NCI-H82 treated with DMSO at 0.1 percent for 48 hours (cell line): ENCODE measurements at regions not wholly inside any gene's neighbourhood (a gene's known extent, or its start where the extent isn't known, plus 50 kb on each side); places are given as distances from the start of the nearest gene placed in this dataset.

ENCODE experiments used
- DNase-seq: peaks from one replicate; lab custom pipeline; 2025; ENCODE audit not compliant: unreplicated experiment; lab: John Stamatoyannopoulos, UW

- DNase-seq, result no peak
These were observed 579.0 kb downstream of the EPHA7 start for GRCh38 chr6:92840246-92840930.

- DNase-seq, result no peak
These were observed 590.6 kb downstream of the EPHA7 start for GRCh38 chr6:92828788-92829187.

GRCh38 chr6:92827104-92827503 lies 592.3 kb downstream of the EPHA7 start:
- no peak for DNase-seq

- DNase-seq, result no peak
These were observed 592.7 kb downstream of the EPHA7 start for GRCh38 chr6:92826633-92827032.

GRCh38 chr6:92822222-92822621 lies 597.1 kb downstream of the EPHA7 start:
- no peak for DNase-seq

DNA sequence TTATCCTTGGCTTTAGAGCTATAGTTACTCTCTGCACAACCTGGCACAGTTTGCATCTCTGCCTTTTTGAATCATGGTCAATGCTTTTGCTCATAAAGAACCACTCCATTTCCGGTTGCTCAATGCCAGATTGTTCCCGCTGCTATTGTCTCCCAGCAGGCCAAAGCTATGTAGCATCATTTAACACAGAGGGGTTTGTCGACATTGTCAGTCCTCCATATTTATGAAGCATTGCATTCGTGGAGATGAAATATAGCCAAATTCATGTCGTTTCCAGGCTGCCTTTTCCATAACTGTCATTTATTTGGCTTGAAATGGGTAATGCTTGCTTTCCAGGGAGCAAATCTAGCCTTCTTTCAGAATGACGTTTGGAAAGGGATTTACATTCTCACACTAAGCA lies 598.8 kb downstream of the EPHA7 start:
- no peak for DNase-seq

- peak; percentile 4 for DNase-seq
These were observed 608.4 kb downstream of the EPHA7 start for GRCh38 chr6:92810913-92811312.

GRCh38 chr6:92806254-92806653 lies 613.1 kb downstream of the EPHA7 start:
- DNase-seq, result no peak

DNA sequence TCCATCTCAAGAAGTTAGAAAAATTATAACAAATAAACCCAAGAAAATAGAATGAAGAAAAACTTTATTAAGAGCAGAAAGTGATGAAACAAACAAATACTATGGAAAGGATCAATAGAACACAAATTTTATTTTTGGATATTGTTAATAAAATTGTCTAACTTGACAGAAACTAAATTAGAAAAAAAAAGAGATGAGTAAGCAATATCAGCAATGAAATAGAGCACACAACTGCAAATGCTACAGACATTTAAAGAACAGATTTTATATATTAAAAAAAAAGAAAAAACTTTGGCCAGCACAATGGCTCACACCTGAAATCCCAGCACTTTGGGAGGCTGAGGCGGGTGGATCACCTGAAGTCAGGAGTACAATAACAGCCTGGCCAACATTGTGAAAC lies 628.0 kb downstream of the EPHA7 start:
- DNase-seq, result no peak

- no peak for DNase-seq
These were observed 629.0 kb downstream of the EPHA7 start for GRCh38 chr6:92790381-92790780.

DNA sequence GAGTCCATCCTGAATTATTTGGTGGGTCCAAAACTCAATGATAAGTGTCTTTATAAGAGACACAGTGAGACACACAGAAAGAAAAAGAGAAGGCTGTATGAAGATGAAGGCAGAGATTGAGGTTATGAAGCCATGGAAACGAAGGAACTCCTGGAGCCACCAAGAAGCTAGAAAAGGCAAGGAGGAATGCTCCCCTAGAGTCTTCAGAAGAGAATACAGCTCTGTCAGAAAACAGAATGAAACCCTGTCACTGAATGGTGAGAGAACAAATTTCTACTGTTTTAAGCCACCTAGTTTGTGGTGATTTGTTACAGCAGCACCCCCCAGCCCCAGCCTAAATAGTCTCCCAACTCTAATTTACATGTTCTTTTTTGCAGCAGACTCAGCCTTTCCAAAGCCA lies 635.1 kb downstream of the EPHA7 start:
- no peak for DNase-seq

- no peak for DNase-seq
These were observed 639.6 kb downstream of the EPHA7 start for GRCh38 chr6:92779746-92780145.

DNA sequence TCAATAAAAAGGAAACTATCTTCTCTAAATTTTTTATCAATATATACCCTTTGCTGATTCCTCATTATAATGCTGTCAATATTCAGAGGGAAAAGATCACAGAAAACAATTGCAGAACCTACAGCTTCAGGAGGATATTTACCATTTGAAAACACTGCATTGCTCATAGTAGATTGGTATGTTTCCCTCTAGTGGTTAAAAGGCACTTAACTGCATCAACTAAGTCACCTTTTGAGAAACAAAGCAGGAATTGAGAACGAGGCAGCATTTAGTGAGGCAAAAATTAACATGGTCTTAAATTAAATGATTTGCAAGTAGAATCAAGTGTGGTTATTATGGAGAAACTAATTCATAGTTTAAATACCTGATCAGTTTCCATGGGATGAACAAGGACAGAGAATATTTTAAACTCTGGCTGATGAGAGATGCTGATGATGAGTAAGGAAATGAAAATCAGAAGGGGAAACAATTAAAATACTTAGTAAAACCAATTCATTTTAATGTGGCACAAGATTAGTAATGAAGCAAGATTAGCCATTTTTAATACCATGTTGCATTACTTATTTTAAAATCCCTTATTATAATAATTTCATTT lies 642.1 kb downstream of the EPHA7 start:
- DNase-seq, result peak; percentile 22

DNA sequence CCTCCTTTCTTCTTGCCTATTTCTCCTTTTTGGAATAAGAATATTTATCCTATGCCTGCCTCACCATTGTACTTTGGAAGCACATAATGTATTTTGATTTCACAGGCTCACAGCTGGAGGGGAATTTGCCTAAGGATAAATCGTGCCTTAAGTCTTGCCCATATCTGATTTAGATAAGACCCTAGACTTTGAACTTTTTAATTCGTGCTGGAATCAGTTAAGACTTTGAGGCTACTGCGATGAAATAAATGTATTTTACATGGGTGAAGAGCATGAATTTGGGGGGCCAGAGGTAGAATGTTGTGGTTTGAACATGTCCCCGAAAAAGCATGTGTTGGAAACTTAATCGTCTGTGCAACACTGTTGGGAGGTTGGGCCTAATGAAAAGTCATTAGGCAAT lies 648.8 kb downstream of the EPHA7 start:
- DNase-seq, result no peak

DNA sequence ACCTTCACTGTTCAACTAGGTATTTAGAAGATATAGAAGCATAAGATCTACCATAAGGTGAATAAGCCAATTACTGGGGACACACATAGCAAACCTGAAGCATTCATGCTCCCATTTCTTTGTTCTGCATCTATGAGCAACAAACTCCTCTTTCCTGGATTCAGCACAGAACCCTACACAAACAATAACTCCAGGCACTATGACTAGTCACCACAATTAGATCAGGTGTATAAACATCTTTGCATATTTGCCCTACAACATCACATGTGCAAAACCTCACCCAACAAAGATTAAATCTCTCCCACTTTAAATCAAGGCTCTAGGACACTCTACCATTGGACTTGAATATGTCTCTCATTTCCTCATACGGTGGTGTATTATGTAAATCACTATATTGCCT lies 652.3 kb downstream of the EPHA7 start:
- DNase-seq, result no peak

GRCh38 chr6:92763680-92764079 lies 655.7 kb downstream of the EPHA7 start:
- no peak for DNase-seq

DNA sequence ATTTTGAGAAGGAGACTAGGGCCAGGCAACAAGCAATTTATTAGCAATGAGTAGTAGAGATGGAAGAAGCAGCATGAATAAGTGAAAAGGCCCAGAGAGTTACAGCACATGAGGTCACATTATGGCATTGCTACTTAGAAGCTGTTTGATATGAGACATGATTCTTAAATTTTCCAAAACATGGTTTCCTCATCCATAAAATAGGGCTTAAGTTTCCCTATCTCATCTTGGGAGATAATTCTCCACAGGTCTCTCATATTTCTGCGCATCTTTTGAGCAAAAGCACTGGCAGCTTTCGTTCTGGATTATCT lies 656.1 kb downstream of the EPHA7 start:
- no peak for DNase-seq

- no peak for DNase-seq
These were observed 656.7 kb downstream of the EPHA7 start for GRCh38 chr6:92762443-92763273.

DNA sequence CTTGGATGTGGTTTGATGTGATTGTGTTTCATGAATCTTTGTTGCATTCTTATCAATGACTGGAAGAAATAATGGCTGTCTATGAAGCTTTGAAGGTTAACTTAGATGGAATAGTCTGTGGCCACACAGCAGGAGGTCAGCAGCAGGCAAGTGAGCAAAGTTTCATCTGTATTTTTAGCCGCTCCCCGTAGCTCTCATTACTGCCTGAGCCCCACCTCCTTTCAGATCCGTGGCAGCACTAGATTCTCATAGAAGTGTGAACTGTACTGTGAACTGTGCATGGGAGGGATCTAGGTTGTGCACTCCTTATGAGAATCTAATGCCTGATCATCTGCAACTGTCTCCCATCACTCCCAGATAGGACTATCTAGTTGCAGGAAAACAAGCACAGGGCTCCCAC lies 660.2 kb downstream of the EPHA7 start:
- DNase-seq, result no peak

DNA sequence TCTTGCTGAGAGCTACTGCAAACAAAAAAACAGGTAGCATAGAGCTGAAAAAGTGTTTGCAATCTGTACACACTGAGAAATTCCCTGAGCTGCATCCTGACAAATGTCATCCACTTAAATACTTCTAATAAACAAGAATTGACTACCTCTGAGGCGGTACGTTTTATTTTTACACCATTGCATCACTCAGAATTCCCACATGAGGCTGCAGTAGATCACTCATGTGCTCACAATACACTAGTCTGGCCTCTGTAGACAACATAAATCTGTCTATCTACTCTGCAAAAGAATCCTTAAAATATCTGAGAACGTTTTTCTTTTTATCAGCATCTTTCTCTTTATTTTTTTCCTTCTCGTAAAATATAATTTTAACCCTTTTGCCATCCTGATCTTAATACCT lies 661.4 kb downstream of the EPHA7 start:
- DNase-seq, result no peak

GRCh38 chr6:92756912-92757311 lies 662.4 kb downstream of the EPHA7 start:
- no peak for DNase-seq

- no peak for DNase-seq
These were observed 665.4 kb downstream of the EPHA7 start for GRCh38 chr6:92753956-92754355.
